ENCODE measurements at regions not wholly inside any gene's neighbourhood (a gene's known extent, or its start where the extent isn't known, plus 50 kb on each side); places are given as distances from the start of the nearest gene placed in this dataset.

GRCh38 chr6:133169901-133170300 is 71.3 kb upstream of the EYA4 start:
- TF ChIP-seq, protein P1, sequence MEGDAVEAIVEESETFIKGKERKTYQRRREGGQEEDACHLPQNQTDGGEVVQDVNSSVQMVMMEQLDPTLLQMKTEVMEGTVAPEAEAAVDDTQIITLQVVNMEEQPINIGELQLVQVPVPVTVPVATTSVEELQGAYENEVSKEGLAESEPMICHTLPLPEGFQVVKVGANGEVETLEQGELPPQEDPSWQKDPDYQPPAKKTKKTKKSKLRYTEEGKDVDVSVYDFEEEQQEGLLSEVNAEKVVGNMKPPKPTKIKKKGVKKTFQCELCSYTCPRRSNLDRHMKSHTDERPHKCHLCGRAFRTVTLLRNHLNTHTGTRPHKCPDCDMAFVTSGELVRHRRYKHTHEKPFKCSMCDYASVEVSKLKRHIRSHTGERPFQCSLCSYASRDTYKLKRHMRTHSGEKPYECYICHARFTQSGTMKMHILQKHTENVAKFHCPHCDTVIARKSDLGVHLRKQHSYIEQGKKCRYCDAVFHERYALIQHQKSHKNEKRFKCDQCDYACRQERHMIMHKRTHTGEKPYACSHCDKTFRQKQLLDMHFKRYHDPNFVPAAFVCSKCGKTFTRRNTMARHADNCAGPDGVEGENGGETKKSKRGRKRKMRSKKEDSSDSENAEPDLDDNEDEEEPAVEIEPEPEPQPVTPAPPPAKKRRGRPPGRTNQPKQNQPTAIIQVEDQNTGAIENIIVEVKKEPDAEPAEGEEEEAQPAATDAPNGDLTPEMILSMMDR (conservative IDR thresholded peaks at IDR 0.05; ENCODE audit: low read length): no peak
- TF ChIP-seq EZH2phosphoT487 (IDR thresholded peaks at IDR 0.05; ENCODE audit: borderline replicate concordance): no peak

All from Loucy (cell line).